COLO668 (cell line): ENCODE measurements at regions not wholly inside any gene's neighbourhood (a gene's known extent, or its start where the extent isn't known, plus 50 kb on each side); places are given as distances from the start of the nearest gene placed in this dataset.
"Not testable (repeated sequence)": the region's sequence is repeated elsewhere in the genome, so short reads cannot be mapped to it uniquely, and the experiment has no call there.

Experiments used
- DNase-seq: peaks from one replicate; lab custom pipeline; 2025; ENCODE audit not compliant: unreplicated experiment; lab: John Stamatoyannopoulos, UW

DNA sequence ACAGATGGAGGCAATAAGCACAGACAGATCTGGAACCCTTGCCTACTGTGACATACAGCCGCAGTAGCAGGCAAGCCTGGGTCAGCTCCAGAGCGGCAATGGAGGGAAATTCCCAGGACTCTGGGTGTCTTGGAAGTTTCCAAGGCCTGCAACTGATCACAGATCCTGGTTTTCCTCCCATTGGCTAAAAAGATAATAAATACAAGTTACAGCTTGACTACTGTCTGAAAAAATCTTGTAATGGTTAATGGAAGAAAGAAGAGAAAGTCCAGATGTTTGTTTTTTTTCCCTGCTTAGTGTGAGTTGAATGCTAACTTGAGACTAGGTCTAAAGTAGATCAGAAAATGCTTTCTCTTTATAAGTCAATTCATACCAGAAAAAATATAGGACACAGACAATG is 307.6 kb downstream of the ALDH8A1 start:
- DNase-seq: no peak

DNA sequence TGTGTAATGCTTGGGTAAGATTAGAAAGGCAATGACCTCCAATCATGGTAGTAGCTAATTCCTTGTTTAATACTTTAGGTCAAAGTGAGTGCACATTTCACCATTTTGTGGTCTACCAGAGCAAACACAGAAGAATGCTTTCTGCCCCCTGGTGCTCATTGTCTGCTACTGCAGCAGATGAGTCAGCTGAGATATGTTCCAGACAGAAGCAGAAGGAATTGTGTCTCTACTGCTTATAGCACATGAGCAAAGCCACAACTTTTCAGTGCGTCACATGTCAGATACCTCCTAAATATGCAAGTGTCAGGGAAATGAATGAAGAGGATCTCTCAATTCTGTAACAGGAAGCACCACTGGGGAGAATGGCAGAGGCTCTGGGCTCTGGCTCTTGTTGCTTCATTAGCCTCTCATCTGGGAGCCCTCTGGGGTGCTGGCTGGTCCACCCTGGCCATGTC is 308.9 kb downstream of the ALDH8A1 start:
- peak; percentile 42 for DNase-seq

DNA sequence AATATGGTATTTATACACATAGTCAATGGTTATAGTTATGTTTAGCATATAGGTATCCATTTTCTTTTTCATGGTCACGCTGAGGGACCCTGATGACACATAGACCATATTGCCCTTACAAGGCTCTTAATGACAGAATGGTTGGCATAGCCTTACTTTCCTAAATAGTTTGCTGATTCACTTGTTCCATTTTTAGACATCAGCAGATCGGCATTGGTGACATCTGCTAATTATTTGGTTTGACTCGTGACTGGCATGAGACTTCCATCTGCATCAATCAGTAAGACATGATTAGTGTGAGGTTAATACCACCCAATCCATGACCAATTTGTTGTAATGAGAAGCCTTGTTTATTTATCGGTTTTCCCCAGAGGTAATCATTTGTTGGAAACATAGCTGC is 309.7 kb downstream of the ALDH8A1 start:
- no peak for DNase-seq

DNA sequence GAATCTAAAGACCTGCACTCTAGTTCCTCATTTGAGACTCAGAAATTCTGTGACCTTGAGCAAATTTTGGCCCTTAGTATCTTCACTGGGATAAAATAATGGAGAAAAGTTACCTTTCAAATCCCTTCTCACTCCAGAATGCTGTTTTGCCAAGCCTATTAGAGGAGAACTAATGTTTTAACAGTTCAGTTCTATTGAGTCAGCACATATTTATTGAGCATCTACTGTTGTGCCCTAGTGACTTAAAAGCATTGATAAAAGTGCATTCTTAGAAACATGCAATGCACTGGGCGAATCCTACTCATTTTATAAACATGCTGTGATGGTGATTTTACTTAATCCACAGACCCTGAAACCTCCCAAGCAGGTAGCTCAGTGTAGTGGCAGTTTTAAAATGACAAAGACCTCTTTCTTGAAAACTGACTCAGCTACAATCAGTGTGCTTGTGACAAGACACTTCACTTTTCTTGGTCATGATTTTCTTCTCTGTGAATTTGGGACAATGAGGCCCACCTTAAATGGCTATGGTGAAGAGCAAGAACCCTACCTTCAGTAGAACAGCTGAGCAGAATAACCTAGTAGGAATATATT is 312.0 kb downstream of the ALDH8A1 start:
- DNase-seq: no peak

DNA sequence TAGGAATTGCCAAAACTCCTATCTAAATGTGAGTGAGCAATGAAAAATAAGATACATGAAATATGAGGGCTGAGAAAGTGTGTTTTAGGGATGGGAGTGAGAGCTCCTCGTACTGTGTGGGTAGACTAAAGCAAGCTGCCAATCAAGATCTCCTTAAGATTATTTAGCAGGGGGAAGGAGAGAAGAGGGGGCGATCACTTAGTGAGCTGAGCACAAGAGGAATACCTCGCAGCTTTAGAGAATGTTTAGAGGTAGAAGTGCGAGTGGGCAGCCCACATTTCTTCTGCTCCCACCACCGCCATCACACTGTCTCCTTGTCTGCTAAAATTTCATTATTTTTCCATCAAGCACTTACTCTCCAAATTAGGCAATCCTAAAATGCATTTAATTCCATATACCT is 312.6 kb downstream of the ALDH8A1 start:
- DNase-seq: no peak

DNA sequence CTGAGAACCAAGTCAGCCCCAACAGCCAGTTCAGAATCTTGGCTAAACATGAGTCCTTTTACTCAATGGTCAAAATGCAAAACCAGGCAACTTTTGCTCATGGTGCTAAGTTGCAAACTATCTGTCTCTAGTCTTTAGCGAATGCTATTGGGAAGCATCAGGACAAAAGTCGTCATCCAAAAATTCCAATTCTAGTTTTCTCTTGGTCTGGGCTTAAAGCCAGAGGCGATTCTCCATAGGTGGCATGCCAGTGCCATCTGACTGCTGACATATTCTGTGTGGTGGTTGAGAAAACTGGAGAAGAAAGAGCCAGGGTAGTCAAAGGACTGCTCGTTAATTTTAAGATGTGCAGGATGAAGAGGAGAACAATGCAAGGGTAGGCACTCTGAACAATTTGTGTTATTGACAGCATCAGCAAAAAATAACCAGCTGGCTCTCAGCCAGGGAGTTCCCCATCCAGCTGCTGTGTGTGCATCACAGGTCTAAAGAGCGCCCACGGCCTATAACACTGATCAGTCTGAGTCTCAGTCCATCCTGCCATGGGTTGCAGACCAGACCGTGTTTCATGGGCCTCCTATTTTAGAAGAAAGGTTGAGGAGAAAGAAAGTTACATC is 313.6 kb downstream of the ALDH8A1 start:
- peak; percentile 62 for DNase-seq

DNA sequence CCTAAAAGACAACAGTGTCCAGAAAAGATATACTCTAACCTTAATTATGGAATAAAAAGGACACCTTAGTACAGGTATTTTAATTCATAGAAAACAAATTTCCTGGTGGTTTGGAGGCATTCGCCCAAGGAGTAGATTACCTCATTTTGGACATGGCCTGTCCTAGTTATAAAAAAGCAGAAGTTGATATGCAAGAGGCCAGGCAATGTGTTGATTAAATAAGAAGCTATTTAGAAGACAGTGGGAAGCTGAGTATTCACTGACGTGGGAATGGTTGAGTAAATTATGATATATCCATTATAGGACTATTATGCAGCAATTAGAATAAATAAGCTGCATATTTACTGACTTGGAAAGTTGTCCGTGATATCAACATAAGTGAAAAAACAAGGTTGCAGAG is 314.9 kb downstream of the ALDH8A1 start:
- no peak for DNase-seq

DNA sequence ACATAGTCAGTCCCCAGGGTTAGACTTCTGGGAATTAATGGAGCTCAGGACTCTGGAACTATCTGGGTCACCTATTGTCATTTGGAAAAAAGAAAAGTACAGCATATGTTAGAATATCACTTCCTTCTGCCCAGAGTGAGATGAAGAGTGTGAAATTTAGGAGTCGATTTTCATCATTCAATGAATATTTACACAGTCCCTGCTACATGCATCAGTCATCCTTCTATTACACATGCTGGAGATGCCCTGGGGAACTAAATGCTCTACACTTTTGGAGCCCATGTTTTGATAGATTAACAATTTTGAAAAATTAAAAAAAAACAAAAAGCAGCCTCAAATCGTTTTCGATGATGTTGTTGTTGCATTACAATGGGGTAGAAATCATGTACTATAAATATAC is 315.4 kb downstream of the ALDH8A1 start:
- no peak for DNase-seq

DNA sequence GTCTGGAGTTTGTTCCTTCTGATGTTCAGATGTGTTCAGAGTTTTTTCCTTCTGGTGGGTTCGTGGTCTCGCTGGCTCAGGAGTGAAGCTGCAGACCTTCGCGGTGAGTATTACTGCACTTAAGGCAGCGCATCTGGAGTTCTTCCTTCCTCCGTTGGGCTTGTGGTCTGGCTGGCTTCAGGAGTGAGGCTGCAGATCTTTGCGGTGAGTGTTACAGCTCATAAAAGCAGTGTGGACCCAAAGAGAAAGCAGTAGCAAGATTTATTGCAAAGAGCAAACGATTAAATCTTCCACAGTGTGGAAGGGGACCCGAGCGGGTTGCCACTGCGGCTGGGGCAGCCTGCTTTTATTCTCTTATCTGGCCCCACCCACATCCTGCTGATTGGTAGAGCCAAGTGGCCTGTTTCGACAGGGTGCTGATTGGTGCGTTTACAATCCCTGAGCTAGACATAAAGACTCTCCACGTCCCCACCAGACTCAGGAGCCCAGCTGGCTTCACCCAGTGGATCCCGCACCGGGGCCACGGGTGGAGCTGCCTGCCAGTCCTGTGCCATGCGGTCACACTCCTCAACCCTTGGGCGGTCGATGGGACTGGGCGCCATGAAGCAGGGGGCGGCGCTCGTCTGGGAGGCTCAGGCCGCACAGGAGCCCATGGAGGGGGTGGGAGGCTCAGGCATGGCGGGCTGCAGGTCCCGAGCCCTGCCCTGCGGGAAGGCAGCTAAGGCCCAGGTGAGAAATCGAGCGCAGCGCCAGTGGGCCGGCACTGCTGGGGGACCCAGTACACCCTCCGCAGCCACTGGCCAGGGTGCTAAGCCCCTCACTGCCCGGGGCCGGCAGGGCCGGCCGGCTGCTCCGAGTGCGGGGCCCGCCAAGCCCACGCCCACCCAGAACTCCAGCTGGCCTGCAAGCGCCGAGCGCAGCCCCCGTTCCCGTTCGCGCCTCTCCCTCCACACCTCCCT is 315.3 kb upstream of the SGK1 start:
- DNase-seq: not testable (repeated sequence)

DNA sequence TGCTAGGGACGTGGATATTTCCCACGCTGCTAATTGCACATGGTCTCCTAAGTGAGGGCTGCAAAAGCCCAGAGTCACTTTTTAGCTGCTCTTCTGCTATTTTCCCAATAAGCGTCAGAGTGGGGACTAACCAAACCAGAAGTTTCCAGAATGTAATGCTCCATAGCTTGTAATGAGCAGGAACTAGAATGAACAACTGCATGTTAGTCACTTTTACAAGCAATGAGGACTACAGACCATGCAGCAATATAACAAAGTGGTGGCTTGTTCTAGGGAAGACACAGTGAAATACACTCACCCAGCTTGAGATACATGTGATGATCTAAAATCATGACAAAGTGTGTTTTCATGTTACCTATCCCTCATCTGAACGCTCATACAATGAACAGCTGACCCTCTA is 314.1 kb upstream of the SGK1 start:
- no peak for DNase-seq

DNA sequence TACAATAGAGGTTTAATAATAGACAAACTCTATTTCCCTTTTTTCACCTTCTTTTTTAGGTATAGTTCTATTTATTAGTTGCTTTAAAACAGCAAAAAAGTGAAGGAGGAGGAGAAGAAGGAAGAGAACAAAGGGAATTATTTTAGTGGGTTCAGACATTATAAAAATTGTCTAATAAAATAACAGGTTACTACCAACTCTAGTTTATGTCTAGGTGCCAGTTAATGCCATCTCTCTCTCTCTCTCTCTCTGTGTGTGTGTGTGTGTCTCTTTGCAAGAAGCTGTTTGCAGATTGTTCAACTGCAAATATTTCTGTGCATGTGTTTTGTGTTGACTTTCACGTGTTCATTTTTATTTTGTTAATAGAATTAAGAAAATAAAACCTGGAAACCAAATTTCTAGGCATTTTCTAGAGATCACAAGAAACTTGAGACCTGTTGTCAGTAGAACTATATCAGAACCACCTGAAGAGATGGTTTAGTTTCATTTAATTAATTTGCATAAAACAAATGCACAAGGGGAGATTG is 313.5 kb upstream of the SGK1 start:
- DNase-seq: no peak

DNA sequence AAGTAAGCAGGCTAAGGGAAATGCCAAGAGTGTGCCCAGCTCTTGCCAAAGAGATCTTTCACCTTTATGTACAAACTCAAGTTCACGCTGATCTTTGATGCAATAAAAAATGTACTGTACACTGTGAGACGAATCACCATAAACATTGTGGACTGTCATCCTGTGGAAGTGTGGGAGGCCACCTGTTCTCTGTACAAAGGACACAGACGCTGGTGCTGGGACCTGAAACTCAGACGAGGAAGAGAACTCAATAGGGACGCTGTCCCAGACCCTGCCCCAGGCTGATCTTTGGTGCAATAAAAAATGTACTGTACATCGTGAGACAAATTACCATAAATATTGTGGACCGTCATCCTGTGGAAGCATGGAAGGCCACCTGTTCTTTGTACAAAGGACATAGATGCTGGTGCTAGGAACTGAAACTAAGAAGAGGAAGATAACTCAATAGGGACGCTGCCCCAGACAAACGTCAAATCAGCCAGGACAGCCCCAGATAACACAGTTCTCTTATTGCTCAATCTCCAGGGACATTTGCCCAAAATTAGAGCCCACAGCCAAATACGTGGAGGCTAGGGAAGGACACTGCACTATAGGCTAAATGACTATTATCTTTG is 312.7 kb upstream of the SGK1 start:
- DNase-seq: no peak

DNA sequence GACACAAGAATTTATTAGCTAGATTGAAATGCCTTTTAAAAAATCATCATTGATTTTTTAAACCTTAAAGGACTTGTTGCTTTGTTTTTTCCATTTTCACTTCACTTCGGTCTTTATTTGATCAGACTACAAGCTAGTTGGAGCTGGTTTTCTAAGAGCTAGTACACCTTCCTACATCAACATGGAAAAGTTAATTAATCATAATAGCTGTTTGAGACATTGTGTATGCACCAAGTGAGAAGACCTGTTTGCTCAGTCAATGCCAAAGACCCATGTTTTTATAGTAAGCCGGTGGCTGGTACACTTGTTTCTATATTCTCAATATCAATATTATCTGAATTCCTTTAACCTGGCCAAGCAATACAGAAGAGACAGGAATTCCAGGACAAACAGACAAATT is 310.2 kb upstream of the SGK1 start:
- DNase-seq: no peak

DNA sequence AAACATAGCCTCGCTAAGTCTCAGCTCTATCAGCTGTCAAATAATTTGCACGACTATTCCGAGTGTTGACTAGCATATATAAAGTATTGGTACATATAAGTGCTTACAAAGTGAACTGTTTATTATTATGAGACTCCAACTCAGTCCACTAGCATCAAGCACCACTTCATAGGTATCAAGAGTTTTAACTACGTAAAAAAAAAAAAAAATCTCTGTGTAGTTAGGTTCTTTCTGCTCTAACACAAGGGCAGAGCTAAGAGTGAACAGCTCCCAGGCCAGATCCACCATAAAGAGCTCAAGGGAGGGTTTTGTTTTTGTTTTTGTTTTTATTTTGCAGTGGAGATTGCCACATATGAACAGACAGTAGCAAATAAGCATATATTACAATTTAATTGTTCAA is 309.8 kb upstream of the SGK1 start:
- no peak for DNase-seq

DNA sequence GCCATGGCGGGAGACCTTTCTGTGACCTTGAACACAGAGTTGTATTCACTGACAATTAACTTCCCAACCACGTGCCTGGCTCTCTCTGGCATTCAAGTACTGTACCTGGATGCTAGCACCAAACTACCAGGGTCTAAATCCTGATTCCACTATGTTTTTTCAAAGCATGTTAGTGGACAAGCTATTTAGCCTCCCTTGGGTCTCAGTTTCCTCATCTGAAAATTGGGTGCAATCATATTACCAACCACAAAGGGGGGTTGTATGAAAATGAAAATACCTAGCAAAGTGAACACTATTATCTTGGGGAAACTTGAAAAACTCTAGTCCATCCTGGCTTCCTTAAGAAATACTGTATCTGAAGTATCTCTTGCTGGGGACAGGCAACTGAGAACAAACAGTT is 308.7 kb upstream of the SGK1 start:
- DNase-seq: no peak

DNA sequence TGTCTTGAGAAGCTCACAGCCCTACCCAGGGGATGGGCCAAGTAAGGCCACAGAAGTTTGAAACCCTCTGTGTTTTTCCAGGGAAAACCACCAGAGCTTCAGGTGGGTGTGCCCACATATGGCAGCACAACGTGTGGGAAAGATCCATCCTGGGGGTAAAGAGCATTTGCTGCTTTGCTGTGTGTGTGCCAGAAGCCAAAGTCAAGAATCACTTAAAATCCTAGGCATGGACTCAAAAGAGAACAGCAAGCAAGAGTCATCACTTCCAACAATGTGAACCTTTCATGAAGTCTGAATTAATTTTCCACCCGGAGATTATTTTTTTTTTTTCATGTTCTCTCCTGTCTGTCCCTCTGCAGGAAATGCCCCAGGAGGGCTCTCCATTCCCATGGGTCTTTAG is 308.2 kb upstream of the SGK1 start:
- no peak for DNase-seq

DNA sequence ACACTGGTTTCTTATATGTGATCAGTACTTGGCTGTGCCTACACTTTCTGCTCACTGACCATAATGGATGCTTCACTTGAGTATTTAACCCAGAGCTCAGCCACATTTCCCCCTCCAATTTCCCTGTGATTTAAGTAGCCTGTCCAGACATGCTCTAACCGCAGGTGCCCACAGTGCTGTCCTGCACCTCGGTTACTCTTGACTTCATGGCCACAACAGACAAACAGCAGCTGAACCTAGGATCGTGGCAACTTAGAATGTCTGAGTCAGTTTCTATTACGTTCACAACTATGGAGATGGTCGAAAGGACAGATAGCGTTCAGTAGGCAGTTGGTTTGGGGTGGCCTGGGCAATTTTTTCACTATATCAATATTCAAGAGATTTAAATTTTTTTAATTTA is 306.9 kb upstream of the SGK1 start:
- DNase-seq: no peak

DNA sequence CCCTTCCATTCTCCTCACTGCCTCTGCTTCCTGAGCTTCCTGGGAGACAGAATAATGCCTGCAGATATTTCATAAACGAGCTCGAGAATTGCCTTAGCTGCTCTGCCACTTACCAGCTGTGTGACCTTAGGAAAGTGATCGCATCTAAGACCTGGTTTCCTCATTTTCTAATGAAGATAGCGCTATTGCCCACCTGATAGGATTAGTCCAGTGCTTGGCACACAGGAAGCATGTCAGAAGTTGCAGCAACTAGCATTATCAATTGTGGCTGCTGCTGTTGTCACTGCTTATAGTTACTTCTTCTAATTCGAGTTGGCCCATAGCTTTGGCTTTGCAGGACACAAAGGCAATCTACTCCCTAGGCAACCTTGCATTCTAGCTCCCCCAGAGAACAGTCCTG is 305.5 kb upstream of the SGK1 start:
- DNase-seq: no peak

DNA sequence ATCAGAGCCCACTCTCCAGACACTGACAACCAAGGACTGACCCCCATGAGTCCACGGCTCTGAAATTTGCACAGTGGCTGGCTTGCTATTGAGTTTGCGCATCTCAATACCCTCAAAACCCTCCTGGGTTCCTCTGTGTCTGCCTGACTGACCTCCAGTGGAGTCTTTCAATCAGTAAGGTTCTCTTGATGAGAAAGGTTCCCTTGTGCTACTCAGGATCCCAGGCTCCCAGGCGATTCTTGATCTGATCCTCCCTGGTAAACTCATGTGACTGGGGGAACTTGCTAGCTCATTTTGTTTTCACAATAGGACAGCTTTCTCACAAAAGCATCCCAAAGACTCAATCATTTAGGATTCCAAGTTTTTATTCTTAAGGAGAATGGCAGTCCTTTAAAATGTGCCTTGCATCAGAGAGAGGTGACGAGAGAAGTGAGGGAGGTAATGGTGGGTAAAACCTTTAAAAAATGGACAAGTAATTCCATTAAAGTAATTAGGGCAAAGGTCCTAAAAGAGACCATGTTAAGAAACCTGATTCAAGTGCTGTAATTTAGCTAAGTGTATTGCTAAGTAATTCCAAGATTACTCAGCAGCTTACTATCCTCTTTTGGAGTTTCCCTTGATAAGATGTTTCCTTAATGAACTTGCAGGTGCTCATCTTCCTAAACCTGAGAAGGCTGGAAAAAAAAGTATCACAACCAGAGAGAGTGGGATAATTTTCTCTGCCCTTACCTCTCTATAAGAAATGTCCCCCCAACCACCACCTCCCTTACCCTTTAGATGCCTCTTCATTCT is 304.7 kb upstream of the SGK1 start:
- no peak for DNase-seq

DNA sequence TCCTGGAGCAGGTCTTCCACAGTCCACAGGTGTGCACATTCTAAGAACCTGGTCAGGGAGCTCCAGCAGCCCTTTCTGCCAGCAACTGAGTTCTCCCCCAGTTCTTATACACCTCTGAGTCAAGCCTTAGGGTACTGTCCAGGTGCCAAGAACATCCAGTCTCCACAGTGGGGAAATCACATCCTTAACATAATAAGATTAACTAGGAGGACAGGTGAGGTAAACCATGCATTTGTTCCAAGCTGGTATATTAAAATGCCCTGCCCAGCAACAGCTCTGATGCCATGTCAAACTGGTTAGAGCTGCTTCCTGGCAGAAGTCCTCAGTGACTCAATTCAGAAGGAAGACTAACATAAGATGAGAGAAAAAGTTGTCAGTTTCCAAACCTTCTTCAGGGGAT is 303.9 kb upstream of the SGK1 start:
- no peak for DNase-seq

DNA sequence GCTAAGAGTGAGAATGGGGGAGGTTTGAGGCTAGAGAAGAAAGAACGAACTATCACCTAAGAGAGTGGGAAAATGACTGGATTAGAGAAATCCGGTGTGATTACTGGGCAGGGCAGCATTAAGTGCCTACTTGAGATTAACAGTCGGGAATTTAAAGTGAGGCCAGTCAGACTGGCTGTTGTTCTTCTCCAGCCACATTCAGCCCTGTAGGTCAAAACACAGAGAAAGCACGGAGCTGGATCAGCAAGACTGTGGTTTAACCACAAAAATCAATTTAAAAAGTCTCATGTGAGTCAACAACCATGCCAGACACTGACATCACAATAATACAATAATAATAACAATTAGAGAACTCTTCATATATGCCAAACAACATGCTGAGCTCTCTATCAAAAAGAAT is 301.9 kb upstream of the SGK1 start:
- DNase-seq: no peak
